ENCODE measurements at regions not wholly inside any gene's neighbourhood (a gene's known extent, or its start where the extent isn't known, plus 50 kb on each side); places are given as distances from the start of the nearest gene placed in this dataset.
"Not testable (repeated sequence)": the region's sequence is repeated elsewhere in the genome, so short reads cannot be mapped to it uniquely, and the experiment has no call there.

DNA sequence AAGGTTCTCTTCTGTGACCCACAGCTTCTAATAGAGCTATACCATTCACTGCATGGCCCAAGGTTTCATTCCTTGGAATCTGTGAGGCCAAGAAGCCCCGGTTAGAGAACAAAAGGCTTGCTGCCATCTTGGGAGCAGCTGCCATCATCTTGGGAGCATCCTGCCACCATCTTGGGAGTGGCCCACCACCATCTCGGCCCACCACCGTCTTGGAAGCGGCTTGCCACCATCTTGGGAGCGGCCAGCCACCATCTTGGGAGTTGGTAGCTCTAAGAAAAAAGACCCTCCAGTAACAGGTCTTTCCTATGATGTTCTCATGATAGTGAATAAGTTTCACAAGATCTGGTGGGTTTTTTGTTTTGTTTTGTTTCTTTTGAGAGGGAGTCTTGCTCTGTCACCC is 703.9 kb upstream of the ANO3 start:
- no peak for DNase-seq

- no peak for DNase-seq
Observed at GRCh38 chr11:25633230-25633629, 698.7 kb upstream of the ANO3 start.

DNA sequence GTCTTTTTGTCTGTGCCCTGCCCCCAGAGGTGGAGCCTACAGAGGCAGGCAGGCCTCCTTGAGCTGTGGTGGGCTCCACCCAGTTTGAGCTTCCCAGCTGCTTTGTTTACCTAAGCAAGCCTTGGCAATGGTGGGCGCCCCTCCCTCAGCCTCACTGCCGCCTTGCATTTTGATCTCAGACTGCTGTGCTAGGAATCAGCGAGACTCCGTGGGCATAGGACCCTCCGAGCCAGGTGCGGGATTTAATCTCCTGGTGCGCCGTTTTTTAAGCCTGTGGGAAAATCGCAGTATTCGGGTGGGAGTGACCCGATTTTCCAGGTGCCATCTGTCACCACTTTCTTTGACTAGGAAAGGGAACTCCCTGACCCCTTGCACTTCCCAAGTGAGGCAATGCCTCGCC is 682.7 kb upstream of the ANO3 start:
- DNase-seq: not testable (repeated sequence)

DNA sequence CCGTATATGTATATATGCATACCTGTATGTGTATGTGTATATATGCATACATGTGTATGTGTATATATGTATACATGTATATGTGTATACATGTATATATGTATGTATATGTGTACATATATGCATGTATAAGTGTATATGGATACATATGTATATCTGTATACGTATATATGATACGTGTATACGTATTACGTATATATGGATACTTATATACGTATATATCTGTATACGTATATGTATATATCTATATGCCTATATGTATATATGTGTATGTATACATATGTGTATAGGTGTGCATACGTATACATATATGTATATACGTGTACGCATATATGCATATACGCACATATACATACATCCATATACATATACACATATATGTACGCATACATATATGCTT is 681.6 kb upstream of the ANO3 start:
- DNase-seq: no peak

GRCh38 chr11:25655636-25656035 is 676.3 kb upstream of the ANO3 start:
- DNase-seq: no peak

GRCh38 chr11:25658916-25659315 is 673.0 kb upstream of the ANO3 start:
- no peak for DNase-seq

- DNase-seq: no peak
Observed at GRCh38 chr11:25659706-25660105, 672.2 kb upstream of the ANO3 start.

- no peak for DNase-seq
Observed at GRCh38 chr11:25667871-25668270, 664.1 kb upstream of the ANO3 start.

GRCh38 chr11:25691959-25692358 is 640.0 kb upstream of the ANO3 start:
- DNase-seq: no peak

DNA sequence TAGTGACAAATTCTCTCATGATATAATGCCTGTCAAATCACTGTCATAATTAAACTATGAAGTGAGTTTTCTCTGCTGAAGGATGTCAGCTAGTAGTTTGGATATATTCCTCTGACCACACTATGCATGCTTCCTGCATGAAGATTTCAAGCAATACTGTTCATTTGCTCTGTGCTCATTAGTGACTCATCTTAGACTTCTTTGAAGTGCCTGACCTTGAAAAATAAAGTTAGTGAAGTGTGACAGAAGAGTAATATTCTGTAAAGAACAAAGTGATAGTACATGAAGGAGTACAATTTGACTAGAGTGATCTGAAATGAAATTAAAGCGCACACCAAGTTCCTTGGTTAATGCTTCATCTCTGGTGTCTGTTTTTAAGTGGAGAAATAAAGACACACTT is 629.5 kb upstream of the ANO3 start:
- no peak for DNase-seq

- DNase-seq: no peak
Observed at GRCh38 chr11:25710975-25711374, 621.0 kb upstream of the ANO3 start.

- no peak for DNase-seq
Observed at GRCh38 chr11:25727944-25728343, 604.0 kb upstream of the ANO3 start.

- DNase-seq: no peak
Observed at GRCh38 chr11:25730230-25730629, 601.7 kb upstream of the ANO3 start.

- DNase-seq: no peak
Observed at GRCh38 chr11:25733777-25734176, 598.2 kb upstream of the ANO3 start.

DNA sequence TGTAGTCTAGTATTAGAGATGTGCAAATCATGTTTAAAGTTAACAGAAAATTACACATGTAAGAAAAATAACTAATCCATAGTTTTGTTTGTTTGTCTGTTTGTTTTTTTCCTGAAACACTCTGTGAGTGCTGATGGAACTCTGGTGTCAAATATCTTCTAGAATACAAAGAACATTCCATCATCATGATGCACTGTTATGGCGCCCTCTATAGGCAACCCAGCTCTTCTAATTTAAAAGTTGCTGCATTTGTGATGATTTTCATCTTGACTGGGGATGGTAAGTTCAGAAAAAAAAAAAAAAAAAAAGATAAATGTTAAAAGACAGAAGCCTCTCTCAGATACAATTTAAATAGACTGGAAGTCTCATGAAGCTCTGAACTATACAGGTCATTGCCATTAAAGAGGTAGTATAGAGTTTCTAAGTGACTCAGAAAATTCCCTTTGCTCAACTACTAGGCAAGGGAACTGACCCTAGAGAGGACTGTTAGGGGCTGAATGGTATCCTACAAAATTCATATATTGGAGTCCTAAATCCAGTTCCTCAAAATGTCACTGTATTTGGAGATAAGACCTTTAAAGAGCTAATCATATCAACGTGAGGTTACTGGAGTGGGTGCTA is 597.2 kb upstream of the ANO3 start:
- DNase-seq: no peak

DNA sequence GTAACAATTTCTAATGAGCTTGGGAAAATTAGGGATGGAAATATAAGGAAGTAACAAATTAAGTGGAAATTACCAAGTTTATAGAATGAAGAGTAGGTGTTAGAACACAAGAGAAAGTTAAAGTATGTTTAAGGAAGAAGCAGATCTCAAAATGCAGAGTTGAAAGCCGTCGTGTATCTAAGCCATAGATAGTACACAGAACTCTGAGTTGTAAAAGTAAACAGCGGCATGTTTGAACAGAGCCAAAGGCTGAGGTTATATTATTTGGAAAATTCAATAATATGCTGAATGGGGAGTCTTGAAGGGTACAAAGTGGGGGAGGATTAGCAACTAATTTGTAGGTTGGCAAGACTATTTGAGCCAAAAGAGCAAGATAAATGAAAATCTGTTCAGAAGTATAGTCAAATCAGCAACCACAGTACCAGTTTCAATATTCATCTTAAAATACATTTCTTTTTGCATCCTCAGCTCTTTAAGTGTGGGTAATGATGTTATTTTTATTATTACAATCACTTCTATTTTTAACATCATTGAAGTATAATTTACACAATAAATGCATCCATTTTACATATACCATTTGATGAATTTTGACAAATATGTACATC is 594.8 kb upstream of the ANO3 start:
- no peak for DNase-seq

GRCh38 chr11:25741886-25742285 is 590.0 kb upstream of the ANO3 start:
- no peak for DNase-seq

DNA sequence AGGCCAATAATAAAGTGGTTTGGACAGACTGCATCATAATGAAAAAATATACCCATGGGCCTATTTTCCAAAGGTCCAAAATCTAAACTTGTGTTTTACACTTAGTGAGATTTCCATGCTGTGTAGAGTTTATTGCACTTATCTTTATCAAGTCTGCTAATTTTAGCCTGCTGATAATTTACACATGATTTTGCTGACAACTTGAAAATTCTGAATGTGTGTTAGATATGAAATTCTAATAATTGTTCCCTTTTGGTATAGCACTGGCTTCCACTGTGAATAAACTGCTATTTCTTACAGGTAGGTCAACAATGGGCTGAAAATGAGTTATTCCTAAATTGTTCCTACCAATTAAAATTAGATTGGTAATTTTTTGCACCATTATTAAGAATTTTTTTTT is 589.1 kb upstream of the ANO3 start:
- no peak for DNase-seq

GRCh38 chr11:25755381-25755780 is 576.5 kb upstream of the ANO3 start:
- no peak for DNase-seq

- DNase-seq: no peak
Observed at GRCh38 chr11:25755918-25756584, 575.9 kb upstream of the ANO3 start.

- DNase-seq: no peak
Observed at GRCh38 chr11:25758145-25758661, 573.7 kb upstream of the ANO3 start.

DNA sequence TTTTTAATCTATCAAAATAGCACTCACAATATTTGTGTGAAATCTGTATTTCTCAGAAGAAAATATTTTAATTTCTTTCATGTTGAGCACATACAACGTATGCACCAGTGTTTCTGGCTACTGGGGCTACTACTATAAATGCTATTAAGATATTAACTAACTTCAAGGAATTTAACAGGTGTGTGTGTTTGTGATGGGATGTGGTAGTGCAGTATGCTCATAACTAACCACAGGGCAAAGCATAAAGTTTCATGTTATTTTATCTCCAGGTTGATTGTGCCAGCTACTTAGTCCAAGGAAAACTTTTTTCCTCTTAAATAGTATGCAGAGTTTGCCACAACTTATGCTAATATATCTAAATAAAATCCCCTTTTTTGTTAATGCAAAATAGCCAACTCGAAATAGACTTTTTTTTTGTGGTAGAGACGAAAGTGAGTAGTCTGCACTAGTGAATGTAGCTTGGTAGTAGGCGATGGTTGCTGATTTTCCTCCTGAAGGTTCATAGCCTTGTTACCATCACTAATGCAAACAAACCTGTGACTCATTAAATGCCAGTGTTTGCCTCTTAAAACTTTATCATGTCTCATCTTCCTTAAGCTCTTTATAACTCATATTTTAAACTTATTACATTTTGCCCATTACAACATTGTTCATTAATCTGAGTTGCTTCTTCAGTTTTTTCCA is 565.5 kb upstream of the ANO3 start:
- DNase-seq: no peak

GRCh38 chr11:25769287-25769686 is 562.6 kb upstream of the ANO3 start:
- DNase-seq: no peak

DNA sequence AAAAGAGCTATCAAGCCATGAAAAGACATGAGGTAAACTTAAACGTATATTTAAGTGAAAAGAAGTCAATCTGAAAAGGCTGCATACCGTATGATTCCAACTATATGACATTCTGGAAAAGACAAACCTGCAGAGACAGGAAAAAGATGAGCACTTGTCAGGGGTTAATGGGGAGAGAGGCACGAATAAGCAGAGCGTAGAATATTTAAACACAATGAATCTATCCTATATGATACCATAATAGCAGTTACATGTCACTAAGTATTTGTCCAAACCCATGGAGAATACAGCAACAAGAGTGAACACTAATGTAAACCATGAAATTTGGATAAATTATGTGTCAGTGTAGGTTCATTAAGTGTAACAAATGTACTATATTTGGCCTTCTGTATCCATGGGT is 560.3 kb upstream of the ANO3 start:
- DNase-seq: no peak

Measured in suppressor macrophage treated with lipopolysaccharide for 4 hours (primary cell).